NCI-H1694 treated with DMSO at 0.1 percent for 48 hours (cell line): ENCODE measurements at regions not wholly inside any gene's neighbourhood (a gene's known extent, or its start where the extent isn't known, plus 50 kb on each side); places are given as distances from the start of the nearest gene placed in this dataset.

ENCODE experiments used
- DNase-seq: peaks from one replicate; lab custom pipeline; 2025; lab: John Stamatoyannopoulos, UW

- no peak for DNase-seq
These were observed 349.7 kb downstream of the MDFIC start for GRCh38 chr7:115271332-115272235.

- DNase-seq = no peak
These were observed 347.6 kb downstream of the MDFIC start for GRCh38 chr7:115269486-115269885.

GRCh38 chr7:115267503-115267902 is 345.6 kb downstream of the MDFIC start:
- no peak for DNase-seq

- DNase-seq = no peak
These were observed 338.5 kb downstream of the MDFIC start for GRCh38 chr7:115260381-115260780.

- DNase-seq = no peak
These were observed 330.6 kb downstream of the MDFIC start for GRCh38 chr7:115252461-115252860.

GRCh38 chr7:115249080-115249479 is 327.2 kb downstream of the MDFIC start:
- no peak for DNase-seq

- no peak for DNase-seq
These were observed 319.3 kb downstream of the MDFIC start for GRCh38 chr7:115241151-115241550.

- no peak for DNase-seq
These were observed 318.3 kb downstream of the MDFIC start for GRCh38 chr7:115240242-115240641.

GRCh38 chr7:115235075-115235474 is 313.2 kb downstream of the MDFIC start:
- DNase-seq = no peak

- no peak for DNase-seq
These were observed 311.9 kb downstream of the MDFIC start for GRCh38 chr7:115233809-115234208.

- DNase-seq = no peak
These were observed 310.1 kb downstream of the MDFIC start for GRCh38 chr7:115232041-115232440.

- DNase-seq = peak; percentile 29
These were observed 309.1 kb downstream of the MDFIC start for GRCh38 chr7:115230882-115231571.

- DNase-seq = no peak
These were observed 307.7 kb downstream of the MDFIC start for GRCh38 chr7:115229401-115230105.

- DNase-seq = no peak
These were observed 305.8 kb downstream of the MDFIC start for GRCh38 chr7:115227473-115228235.

GRCh38 chr7:115226410-115226809 is 304.5 kb downstream of the MDFIC start:
- no peak for DNase-seq

GRCh38 chr7:115224922-115225321 is 303.0 kb downstream of the MDFIC start:
- DNase-seq = no peak

GRCh38 chr7:115223959-115224358 is 302.1 kb downstream of the MDFIC start:
- no peak for DNase-seq

- no peak for DNase-seq
These were observed 299.6 kb downstream of the MDFIC start for GRCh38 chr7:115221456-115221855.

GRCh38 chr7:115218076-115218475 is 296.2 kb downstream of the MDFIC start:
- DNase-seq = no peak

- no peak for DNase-seq
These were observed 295.5 kb downstream of the MDFIC start for GRCh38 chr7:115217373-115217772.

- DNase-seq = no peak
These were observed 294.8 kb downstream of the MDFIC start for GRCh38 chr7:115216652-115217051.

- DNase-seq = no peak
These were observed 289.3 kb downstream of the MDFIC start for GRCh38 chr7:115211171-115211570.
